ENCODE measurements at regions not wholly inside any gene's neighbourhood (a gene's known extent, or its start where the extent isn't known, plus 50 kb on each side); places are given as distances from the start of the nearest gene placed in this dataset.
"Not testable (repeated sequence)": the region's sequence is repeated elsewhere in the genome, so short reads cannot be mapped to it uniquely, and the experiment has no call there.

GRCh38 chr5:116947691-116948528, 373.3 kb upstream of the SEMA6A start:
- no TSS peak for BruUV-seq (replicated peaks)
- peak overlapping the region; percentile 74 for H2AFZ ChIP-seq (ENCODE audit: low read length)
- no peaks in the 10 kb centered on the region for H4K20me1 ChIP-seq (ENCODE audit: insufficient read depth, low read length)

DNA sequence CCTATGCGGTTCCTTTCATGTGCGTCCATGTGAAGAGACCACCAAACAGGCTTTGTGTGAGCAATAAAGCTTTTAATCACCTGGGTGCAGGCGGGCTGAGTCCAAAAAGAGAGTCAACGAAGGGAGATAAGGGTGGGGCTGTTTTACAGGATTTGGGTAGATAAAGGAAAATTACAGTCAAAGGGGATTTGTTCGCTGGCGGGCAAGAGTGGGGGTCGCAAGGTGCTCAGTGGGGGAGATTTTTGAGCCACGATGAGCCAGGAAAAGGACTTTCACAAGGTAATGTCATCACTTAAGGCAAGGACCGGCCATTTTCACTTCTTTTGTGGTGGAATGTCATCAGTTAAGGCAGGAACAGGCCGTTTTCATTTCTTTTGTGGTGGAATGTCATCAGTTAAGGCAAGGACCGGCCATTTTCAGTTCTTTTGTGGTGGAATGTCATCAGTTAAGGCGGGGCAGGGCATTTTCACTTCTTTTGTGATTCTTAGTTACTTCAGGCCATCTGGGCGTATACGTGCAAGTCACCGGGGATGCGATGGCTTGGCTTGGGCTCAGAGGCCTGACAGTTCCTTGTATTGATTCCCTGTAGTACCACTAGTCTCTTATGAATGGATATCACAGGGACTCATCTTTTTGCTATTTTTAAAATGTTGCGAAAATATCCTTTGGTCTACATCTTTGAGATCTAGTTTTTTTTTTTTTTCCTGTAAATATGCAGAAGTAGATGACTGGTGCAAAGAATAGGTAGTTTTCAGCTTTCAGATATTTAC, 371.2 kb upstream of the SEMA6A start:
- BruUV-seq (replicated peaks); CTCF ChIA-PET (ENCODE audit: unreplicated experiment): not testable (repeated sequence)
- intact Hi-C loops (cut with micrococcal nuclease; ENCODE audit: unreplicated experiment): loop anchor here (5.0 to 10.0 kb wide), 6 partner anchors 141 to 808 kb away; no protein-coding TSS in a partner anchor

More at GRCh38 chr5:116947691-116948528, 373.3 kb upstream of the SEMA6A start:
- Histone ChIP-seq H3K9me2 (ENCODE audit: insufficient read depth, low read length) (no peaks in the 10 kb centered on the region), H3K9me3 (ENCODE audit: low read length) (no peaks in the 10 kb centered on the region), H3K27ac (ENCODE audit: low read depth, low read length, poor library complexity, severe bottlenecking) (no peak overlapping the region), H3K36me3 (ENCODE audit: insufficient read depth, low read length) (no peaks in the 10 kb centered on the region), H3K4me2 (ENCODE audit: low read length) (no peak overlapping the region), H3K4me1 (ENCODE audit: insufficient read depth, low read length, poor library complexity, severe bottlenecking) (no peaks in the 10 kb centered on the region), H3K79me2 (ENCODE audit: insufficient read depth, low read depth, low read length) (no peaks in the 10 kb centered on the region), H3K4me3 (ENCODE audit: low read depth, low read length, poor library complexity, severe bottlenecking) (no peak overlapping the region)
- intact Hi-C loops (cut with micrococcal nuclease; ENCODE audit: unreplicated experiment): loop anchor here (5.0 to 10.0 kb wide), 6 partner anchors 143 to 811 kb away; no protein-coding TSS in a partner anchor
- no peak for TF ChIP-seq EZH2phosphoT487 (IDR thresholded peaks at IDR 0.05; ENCODE audit: borderline replicate concordance, low read depth, low read length)
- peak; percentile 89 for TF ChIP-seq CTCF (conservative IDR thresholded peaks at IDR 0.05; ENCODE audit: low read length)
- DNase-seq (ENCODE audit: low spot score): peak; percentile 73
- CTCF ChIA-PET (ENCODE audit: unreplicated experiment): interaction anchor here (0.6 kb wide), 1 partner anchor 97 kb away, joined by 6 read pairs; no protein-coding TSS in a partner anchor
- POLR2A ChIA-PET: interaction anchor here (0.5 to 0.7 kb wide), 2 partner anchors 164 to 377 kb away, joined by 3 to 5 read pairs; no protein-coding TSS in a partner anchor

DNA sequence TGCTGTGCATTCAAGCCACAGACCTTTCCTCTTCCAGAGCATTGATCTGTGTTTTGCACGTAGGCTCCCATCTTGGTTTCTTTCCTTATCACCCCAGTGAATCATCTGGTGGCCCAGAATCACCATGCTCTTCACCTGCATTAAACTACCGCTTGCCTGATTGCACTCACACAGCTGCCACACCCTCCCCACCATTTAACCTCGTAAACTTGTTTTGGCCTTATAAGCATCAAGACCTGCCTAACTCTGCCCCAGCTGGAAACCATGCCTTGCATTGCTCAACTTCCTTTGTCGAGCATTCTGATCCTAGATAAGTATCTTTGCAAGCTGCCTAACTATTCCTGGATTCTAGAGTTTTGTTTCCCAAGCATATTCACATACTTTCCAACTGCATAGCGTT, 369.6 kb upstream of the SEMA6A start:
- no peak for TF ChIP-seq EZH2phosphoT487 (IDR thresholded peaks at IDR 0.05; ENCODE audit: borderline replicate concordance, low read depth, low read length)
- TF ChIP-seq CTCF (conservative IDR thresholded peaks at IDR 0.05; ENCODE audit: low read length): no peak
- no peaks in the 10 kb centered on the region for H3K4me1 ChIP-seq (ENCODE audit: insufficient read depth, low read length, poor library complexity, severe bottlenecking)
- H3K36me3 ChIP-seq (ENCODE audit: insufficient read depth, low read length): no peaks in the 10 kb centered on the region
- H3K9me3 ChIP-seq (ENCODE audit: low read length): no peaks in the 10 kb centered on the region
- H3K27ac ChIP-seq (ENCODE audit: low read depth, low read length, poor library complexity, severe bottlenecking): no peak overlapping the region
- no peak overlapping the region for H3K4me3 ChIP-seq (ENCODE audit: low read depth, low read length, poor library complexity, severe bottlenecking)
- DNase-seq (ENCODE audit: low spot score): no peak
- H3K9me2 ChIP-seq (ENCODE audit: insufficient read depth, low read length): no peaks in the 10 kb centered on the region
- H2AFZ ChIP-seq (ENCODE audit: low read length): no peak overlapping the region
- H4K20me1 ChIP-seq (ENCODE audit: insufficient read depth, low read length): no peaks in the 10 kb centered on the region
- H3K4me2 ChIP-seq (ENCODE audit: low read length): no peak overlapping the region
- ChIA-PET POLR2A (no interaction called here), CTCF (ENCODE audit: unreplicated experiment) (no interaction called here)
- intact Hi-C loops (cut with micrococcal nuclease; ENCODE audit: unreplicated experiment): loop anchor here (10.0 kb wide), 3 partner anchors 139 to 289 kb away; no protein-coding TSS in a partner anchor
- H3K79me2 ChIP-seq (ENCODE audit: insufficient read depth, low read depth, low read length): no peaks in the 10 kb centered on the region
- no TSS peak for BruUV-seq (replicated peaks)

More for the DNA sequence above, 371.2 kb upstream of the SEMA6A start:
- DNase-seq (ENCODE audit: low spot score); H3K4me2 ChIP-seq (ENCODE audit: low read length); H3K27ac ChIP-seq (ENCODE audit: low read depth, low read length, poor library complexity, severe bottlenecking); H3K79me2 ChIP-seq (ENCODE audit: insufficient read depth, low read depth, low read length); H3K4me1 ChIP-seq (ENCODE audit: insufficient read depth, low read length, poor library complexity, severe bottlenecking); H3K4me3 ChIP-seq (ENCODE audit: low read depth, low read length, poor library complexity, severe bottlenecking); H3K36me3 ChIP-seq (ENCODE audit: insufficient read depth, low read length); POLR2A ChIA-PET; H3K9me3 ChIP-seq (ENCODE audit: low read length); H4K20me1 ChIP-seq (ENCODE audit: insufficient read depth, low read length); H2AFZ ChIP-seq (ENCODE audit: low read length); H3K9me2 ChIP-seq (ENCODE audit: insufficient read depth, low read length): not testable (repeated sequence)
